Heart left ventricle (tissue), 13 donors: ENCODE measurements at regions not wholly inside any gene's neighbourhood (a gene's known extent, or its start where the extent isn't known, plus 50 kb on each side); places are given as distances from the start of the nearest gene placed in this dataset.

Experiments
- POLR2A ChIP-seq, 2 donors: fragments of 450-650 bp; IDR thresholded peaks; one replicate each; pipeline ENCODE4 v1.6.1; 2017; ENCODE audit warnings: antibody characterized with exemption in 2 of 2, mild to moderate bottlenecking in 2 of 2, moderate library complexity in 2 of 2
- TF ChIP-seq, protein P1 (sequence below), 12 donors: fragments of 200-600 bp; sonication (generic) in 4 of 12; IDR thresholded peaks; one replicate each; pipeline versions ENCODE4 v1.5.0 to v1.8.0; 2018 to 2022; ENCODE audit warnings: antibody characterized with exemption in 12 of 12, mild to moderate bottlenecking in 5 of 12
- donor health status: ischemic (EF 13 %, LVEDD 7.1; RV severe dilation, severe dysfunction).
- donor health status: DM: no; HTN: yes; CAD: no.
- donor health status: DM: no; HTN: no; CAD: no.
- donor health status: ischemic (EF 25% LVEDD 6.9; RV normal size, moderate dysfunction).
- donor health status: ischemic (EF 25% LVEDD 5.7; RV mildly dilated, moderate dysfunction).
- donor health status: ischemic (EF 35%, LVEDD 5.7; RV mildly dilated, moderate dysfunction).
- donor health status: nonischemic (EF 11% LVEDD 7.7; RV severe dilation, severe dysfunction).
- donor health status: DM: yes; HTN: yes; CAD: no.
- donor health status: PGD.
- donor health status: ischemic (EF 29% LVEDD 5.4; RV normal size, mild dysfunction).
- donor health status: nonischemic (EF 23%, LVEDD 6.1; RV moderate dilation, normal function).

DNA sequence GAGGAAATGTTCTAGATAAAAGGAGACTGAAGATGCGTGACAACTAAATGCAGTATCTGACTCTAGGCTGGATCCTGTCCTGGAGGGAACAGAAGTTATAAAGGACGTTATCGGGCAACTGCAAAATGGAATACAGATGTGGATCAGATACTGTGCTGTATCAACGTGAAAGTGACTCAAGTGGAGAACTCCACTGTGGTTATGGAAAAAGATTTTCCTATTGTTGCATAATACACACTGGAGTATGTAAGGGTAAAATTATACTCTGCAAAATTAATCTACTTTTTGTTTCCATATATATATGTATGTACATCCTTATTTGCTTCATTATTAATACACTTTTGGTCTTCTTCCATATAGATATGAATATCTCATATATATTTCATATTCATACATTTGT is 654.0 kb downstream of the QKI start:
- TF ChIP-seq, protein P1, sequence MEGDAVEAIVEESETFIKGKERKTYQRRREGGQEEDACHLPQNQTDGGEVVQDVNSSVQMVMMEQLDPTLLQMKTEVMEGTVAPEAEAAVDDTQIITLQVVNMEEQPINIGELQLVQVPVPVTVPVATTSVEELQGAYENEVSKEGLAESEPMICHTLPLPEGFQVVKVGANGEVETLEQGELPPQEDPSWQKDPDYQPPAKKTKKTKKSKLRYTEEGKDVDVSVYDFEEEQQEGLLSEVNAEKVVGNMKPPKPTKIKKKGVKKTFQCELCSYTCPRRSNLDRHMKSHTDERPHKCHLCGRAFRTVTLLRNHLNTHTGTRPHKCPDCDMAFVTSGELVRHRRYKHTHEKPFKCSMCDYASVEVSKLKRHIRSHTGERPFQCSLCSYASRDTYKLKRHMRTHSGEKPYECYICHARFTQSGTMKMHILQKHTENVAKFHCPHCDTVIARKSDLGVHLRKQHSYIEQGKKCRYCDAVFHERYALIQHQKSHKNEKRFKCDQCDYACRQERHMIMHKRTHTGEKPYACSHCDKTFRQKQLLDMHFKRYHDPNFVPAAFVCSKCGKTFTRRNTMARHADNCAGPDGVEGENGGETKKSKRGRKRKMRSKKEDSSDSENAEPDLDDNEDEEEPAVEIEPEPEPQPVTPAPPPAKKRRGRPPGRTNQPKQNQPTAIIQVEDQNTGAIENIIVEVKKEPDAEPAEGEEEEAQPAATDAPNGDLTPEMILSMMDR (IDR thresholded peaks at IDR 0.05): no peak
- no peak for TF ChIP-seq POLR2A (IDR thresholded peaks at IDR 0.05)
